ENCODE measurements at regions not wholly inside any gene's neighbourhood (a gene's known extent, or its start where the extent isn't known, plus 50 kb on each side); places are given as distances from the start of the nearest gene placed in this dataset.

GRCh38 chr7:9210114-9210513, 776.7 kb downstream of the NXPH1 start:
- H3K4me1 Mint-ChIP-seq, result peaks cover 8 to 9% of the 10 kb centered on the region in 2 experiments
- H3K36me3 Mint-ChIP-seq (ENCODE audit: insufficient read depth in 1 of 3, low read depth in 3 of 3), result no peaks in the 10 kb centered on the region
- no CpG with 5 or more reads among the region's 3 CpGs for WGBS (ENCODE audit: extremely low coverage, insufficient read length, low lambda C conversion rate)
- Histone ChIP-seq H3K14ac (ENCODE audit: insufficient read depth, low read length) (no peak overlapping the region), H3K4ac (ENCODE audit: low read depth, low read length) (no peak overlapping the region), H2BK5ac (ENCODE audit: insufficient read length, low read length) (no peak overlapping the region), H2BK12ac (ENCODE audit: insufficient read length, low read depth, low read length) (no peak overlapping the region), H4K5ac (ENCODE audit: insufficient read length, low read depth, low read length) (no peak overlapping the region), H3K79me2 (ENCODE audit: insufficient read depth, low read length) (no peaks in the 10 kb centered on the region), H4K91ac (ENCODE audit: insufficient read length, low read depth, low read length) (no peak overlapping the region), H4K20me1 (ENCODE audit: control insufficient read depth, insufficient read depth, insufficient read length) (no peaks in the 10 kb centered on the region), H3K4me2 (ENCODE audit: insufficient read depth, insufficient read length, low read length) (no peak overlapping the region), H2AFZ (ENCODE audit: low read length) (no peak overlapping the region), H3K4me1 (ENCODE audit: insufficient read depth, low read length) (no peaks in the 10 kb centered on the region), H2BK20ac (ENCODE audit: low read depth, low read length, poor library complexity, severe bottlenecking) (no peak overlapping the region), H3K9ac (ENCODE audit: extremely low read depth, insufficient read length, low read length) (no peak overlapping the region), H4K8ac (replicated peaks; ENCODE audit: insufficient read length, low read depth, low read length) (no peak overlapping the region), H3T11ph (ENCODE audit: low read length) (no peak overlapping the region), H3K79me1 (ENCODE audit: insufficient read depth, low read depth, low read length, poor library complexity, severe bottlenecking) (no peaks in the 10 kb centered on the region), H3K23ac (ENCODE audit: insufficient read length, low read depth, low read length) (no peak overlapping the region), H3K27ac (ENCODE audit: insufficient read length, low read depth, low read length) (no peak overlapping the region), H2BK120ac (ENCODE audit: low read depth, low read length, poor library complexity, severe bottlenecking) (no peak overlapping the region), H2BK15ac (ENCODE audit: low read depth, low read length) (no peak overlapping the region), H2AK5ac (ENCODE audit: insufficient read length, low read length) (no peak overlapping the region), H3K9me3 (ENCODE audit: control insufficient read depth, low read depth, low read length) (no peaks in the 10 kb centered on the region), H3K56ac (ENCODE audit: insufficient read length, low read depth, low read length) (no peak overlapping the region), H3K18ac (ENCODE audit: insufficient read length, low read depth, low read length) (no peak overlapping the region), H3K27me3 (ENCODE audit: insufficient read depth, low read length) (no peaks in the 10 kb centered on the region), H3K23me2 (ENCODE audit: insufficient read length, low read depth, low read length, poor library complexity, severe bottlenecking) (no peaks in the 10 kb centered on the region)
- H3K4me3 Mint-ChIP-seq, result no peak overlapping the region
- no peaks in the 10 kb centered on the region for H3K27me3 Mint-ChIP-seq (ENCODE audit: low read depth)
- H3K27ac Mint-ChIP-seq, result no peak overlapping the region
- no peak for DNase-seq
- H3K9me3 Mint-ChIP-seq, result no peaks in the 10 kb centered on the region
- no peak for TF ChIP-seq CTCF (conservative IDR thresholded peaks at IDR 0.05)

Data from H9 (cell line).